ENCODE measurements at regions not wholly inside any gene's neighbourhood (a gene's known extent, or its start where the extent isn't known, plus 50 kb on each side); places are given as distances from the start of the nearest gene placed in this dataset.

- no peak for TF ChIP-seq CTCF (IDR thresholded peaks at IDR 0.05)
- no peak for TF ChIP-seq POLR2A (IDR thresholded peaks at IDR 0.05)
Observed at GRCh38 chr11:24413391-24413790, 83.5 kb upstream of the LUZP2 start.

All from esophagus squamous epithelium (tissue), 4 donors.